ENCODE measurements at regions not wholly inside any gene's neighbourhood (a gene's known extent, or its start where the extent isn't known, plus 50 kb on each side); places are given as distances from the start of the nearest gene placed in this dataset.

DNA sequence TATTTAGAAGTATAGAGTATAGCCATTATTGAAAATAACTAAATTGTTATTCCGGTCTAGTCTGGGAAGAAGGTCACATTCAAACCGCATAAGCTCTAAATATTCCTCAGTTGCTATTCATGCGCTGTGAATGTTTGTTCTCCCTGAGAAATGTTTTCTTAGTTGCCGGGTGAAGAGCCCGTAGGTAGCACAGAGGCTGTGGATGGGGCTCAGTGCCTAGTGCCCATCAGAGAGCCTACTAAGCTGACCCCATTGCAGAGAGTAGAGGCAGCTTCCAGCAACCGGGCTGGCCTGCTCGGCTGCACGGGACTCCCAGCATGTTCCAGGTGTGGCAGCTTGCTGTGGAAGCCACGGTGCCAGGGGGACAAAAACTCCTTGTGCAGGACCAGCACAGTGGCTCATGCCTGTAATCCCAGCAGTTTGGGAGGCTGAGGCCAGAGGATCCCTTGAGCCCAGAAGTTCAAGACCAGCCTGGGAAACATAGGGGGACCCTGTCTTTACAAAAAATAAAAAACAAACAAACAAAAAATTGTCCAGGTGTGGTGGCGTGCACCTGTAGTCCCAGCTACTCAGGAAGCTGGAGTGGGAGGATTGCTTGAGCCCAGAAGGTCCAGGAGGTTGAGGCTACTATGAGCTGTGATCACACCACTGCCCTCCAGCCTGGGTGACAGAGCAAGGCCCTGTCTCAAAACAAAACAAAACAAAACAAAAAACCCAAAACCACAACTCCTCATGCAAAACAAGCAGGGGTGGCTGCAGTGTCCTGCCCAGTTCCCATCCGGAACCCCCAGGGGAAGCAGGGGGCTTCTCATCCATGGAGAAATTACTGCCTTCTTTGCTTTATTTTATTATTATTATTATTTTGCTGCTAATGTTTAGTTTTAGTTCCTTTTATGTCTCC is 82.5 kb downstream of the KCTD15 start:
- ChIA-PET CTCF (interaction anchor here (1.0 to 1.6 kb wide), 2 partner anchors 84 to 101 kb away, joined by 3 to 5 read pairs; no protein-coding TSS in a partner anchor), POLR2A (no interaction called here)
- Mint-ChIP-seq H3K36me3 (no peaks in the 10 kb centered on the region), H3K9me3 (no peaks in the 10 kb centered on the region), H3K4me1 (peaks cover 47% of the 10 kb centered on the region), H3K27ac (no peak overlapping the region), H3K27me3 (ENCODE audit: low read depth) (no peaks in the 10 kb centered on the region), H3K4me3 (no peak overlapping the region)
- TF ChIP-seq, protein P1, sequence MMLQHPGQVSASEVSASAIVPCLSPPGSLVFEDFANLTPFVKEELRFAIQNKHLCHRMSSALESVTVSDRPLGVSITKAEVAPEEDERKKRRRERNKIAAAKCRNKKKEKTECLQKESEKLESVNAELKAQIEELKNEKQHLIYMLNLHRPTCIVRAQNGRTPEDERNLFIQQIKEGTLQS (CRISPR knock-in tag; conservative IDR thresholded peaks at IDR 0.05) = no peak
- TF ChIP-seq, protein P2, sequence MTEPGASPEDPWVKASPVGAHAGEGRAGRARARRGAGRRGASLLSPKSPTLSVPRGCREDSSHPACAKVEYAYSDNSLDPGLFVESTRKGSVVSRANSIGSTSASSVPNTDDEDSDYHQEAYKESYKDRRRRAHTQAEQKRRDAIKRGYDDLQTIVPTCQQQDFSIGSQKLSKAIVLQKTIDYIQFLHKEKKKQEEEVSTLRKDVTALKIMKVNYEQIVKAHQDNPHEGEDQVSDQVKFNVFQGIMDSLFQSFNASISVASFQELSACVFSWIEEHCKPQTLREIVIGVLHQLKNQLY (CRISPR knock-in tag; IDR thresholded peaks at IDR 0.05) = no peak
- TF ChIP-seq, protein P3, sequence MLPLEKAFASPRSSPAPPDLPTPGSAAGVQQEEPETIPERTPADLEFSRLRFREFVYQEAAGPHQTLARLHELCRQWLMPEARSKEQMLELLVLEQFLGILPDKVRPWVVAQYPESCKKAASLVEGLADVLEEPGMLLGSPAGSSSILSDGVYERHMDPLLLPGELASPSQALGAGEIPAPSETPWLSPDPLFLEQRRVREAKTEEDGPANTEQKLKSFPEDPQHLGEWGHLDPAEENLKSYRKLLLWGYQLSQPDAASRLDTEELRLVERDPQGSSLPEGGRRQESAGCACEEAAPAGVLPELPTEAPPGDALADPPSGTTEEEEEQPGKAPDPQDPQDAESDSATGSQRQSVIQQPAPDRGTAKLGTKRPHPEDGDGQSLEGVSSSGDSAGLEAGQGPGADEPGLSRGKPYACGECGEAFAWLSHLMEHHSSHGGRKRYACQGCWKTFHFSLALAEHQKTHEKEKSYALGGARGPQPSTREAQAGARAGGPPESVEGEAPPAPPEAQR (CRISPR knock-in tag; IDR thresholded peaks at IDR 0.05) = no peak
- TF ChIP-seq, protein P4, sequence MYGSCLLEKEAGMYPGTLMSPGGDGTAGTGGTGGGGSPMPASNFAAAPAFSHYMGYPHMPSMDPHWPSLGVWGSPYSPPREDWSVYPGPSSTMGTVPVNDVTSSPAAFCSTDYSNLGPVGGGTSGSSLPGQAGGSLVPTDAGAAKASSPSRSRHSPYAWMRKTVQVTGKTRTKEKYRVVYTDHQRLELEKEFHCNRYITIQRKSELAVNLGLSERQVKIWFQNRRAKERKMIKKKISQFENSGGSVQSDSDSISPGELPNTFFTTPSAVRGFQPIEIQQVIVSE (CRISPR knock-in tag; IDR thresholded peaks at IDR 0.05; ENCODE audit: borderline replicate concordance) = no peak
- TF ChIP-seq NFE2L1 (CRISPR knock-in tag; IDR thresholded peaks at IDR 0.05) = no peak
- TF ChIP-seq ELF4 (CRISPR knock-in tag; IDR thresholded peaks at IDR 0.05; ENCODE audit: low read depth) = no peak
- no peak for TF ChIP-seq ZNF121 (CRISPR knock-in tag; IDR thresholded peaks at IDR 0.05)
- ATAC-seq (no peak), DNase-seq (ENCODE audit: low spot score) (no peak)

DNA sequence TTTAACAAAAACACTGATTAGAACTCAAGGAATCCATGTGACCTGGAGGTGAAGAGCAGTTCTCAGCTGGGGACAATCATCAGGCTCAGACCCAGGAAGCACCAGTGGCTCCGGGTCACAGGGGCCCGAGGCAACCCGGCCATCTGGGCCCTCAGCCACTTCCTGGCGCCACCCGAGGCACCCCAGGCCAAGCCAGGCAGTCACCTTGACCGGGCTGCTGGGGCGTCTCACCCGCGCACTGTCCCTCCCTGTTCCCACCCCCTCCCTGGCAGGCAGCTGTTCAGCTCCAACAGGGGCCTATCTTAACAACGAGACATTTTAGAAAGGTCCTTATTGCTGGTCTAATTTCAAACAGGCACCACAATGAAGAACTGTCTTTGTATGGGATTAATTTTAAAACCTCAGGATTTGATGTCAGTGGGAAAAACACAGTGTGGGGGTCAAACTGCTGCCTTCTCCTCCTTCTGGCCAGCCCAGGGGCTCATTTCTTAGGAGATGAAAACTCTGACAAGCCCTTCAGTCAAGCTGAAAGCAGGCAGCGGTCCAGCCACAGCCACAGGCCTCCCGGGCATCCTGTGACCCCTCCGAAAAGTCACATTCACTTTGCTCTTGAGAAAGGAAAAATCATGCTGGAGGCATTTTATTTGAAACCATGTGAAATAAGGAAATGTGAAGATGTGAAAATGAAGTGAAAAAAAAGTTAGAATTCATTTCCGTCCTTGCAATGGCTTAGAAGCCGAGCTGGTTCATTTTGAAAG is 83.3 kb downstream of the KCTD15 start:
- no peak for TF ChIP-seq NFATC4 (CRISPR knock-in tag; IDR thresholded peaks at IDR 0.05)
- TF ChIP-seq, protein P5, sequence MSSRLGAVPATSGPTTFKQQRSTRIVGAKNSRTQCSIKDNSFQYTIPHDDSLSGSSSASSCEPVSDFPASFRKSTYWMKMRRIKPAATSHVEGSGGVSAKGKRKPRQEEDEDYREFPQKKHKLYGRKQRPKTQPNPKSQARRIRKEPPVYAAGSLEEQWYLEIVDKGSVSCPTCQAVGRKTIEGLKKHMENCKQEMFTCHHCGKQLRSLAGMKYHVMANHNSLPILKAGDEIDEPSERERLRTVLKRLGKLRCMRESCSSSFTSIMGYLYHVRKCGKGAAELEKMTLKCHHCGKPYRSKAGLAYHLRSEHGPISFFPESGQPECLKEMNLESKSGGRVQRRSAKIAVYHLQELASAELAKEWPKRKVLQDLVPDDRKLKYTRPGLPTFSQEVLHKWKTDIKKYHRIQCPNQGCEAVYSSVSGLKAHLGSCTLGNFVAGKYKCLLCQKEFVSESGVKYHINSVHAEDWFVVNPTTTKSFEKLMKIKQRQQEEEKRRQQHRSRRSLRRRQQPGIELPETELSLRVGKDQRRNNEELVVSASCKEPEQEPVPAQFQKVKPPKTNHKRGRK (CRISPR knock-in tag; IDR thresholded peaks at IDR 0.05; ENCODE audit: borderline replicate concordance) = no peak
- no peak for TF ChIP-seq GTF2I (CRISPR knock-in tag; conservative IDR thresholded peaks at IDR 0.05)
- no peak for TF ChIP-seq ZNF121 (CRISPR knock-in tag; IDR thresholded peaks at IDR 0.05)
- TF ChIP-seq ATF1 (CRISPR knock-in tag; IDR thresholded peaks at IDR 0.05) = no peak
- TF ChIP-seq TP53 (CRISPR knock-in tag; IDR thresholded peaks at IDR 0.05) = no peak
- TF ChIP-seq ZNF423 (CRISPR knock-in tag; IDR thresholded peaks at IDR 0.05) = no peak
- TF ChIP-seq, protein P6, sequence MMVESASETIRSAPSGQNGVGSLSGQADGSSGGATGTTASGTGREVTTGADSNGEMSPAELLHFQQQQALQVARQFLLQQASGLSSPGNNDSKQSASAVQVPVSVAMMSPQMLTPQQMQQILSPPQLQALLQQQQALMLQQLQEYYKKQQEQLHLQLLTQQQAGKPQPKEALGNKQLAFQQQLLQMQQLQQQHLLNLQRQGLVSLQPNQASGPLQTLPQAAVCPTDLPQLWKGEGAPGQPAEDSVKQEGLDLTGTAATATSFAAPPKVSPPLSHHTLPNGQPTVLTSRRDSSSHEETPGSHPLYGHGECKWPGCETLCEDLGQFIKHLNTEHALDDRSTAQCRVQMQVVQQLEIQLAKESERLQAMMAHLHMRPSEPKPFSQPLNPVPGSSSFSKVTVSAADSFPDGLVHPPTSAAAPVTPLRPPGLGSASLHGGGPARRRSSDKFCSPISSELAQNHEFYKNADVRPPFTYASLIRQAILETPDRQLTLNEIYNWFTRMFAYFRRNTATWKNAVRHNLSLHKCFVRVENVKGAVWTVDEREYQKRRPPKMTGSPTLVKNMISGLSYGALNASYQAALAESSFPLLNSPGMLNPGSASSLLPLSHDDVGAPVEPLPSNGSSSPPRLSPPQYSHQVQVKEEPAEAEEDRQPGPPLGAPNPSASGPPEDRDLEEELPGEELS (CRISPR knock-in tag; IDR thresholded peaks at IDR 0.05) = no peak
- no peak for TF ChIP-seq SMAD3 (CRISPR knock-in tag; IDR thresholded peaks at IDR 0.05; ENCODE audit: borderline replicate concordance)
- no peak for TF ChIP-seq ZNF232 (CRISPR knock-in tag; IDR thresholded peaks at IDR 0.05)
- Mint-ChIP-seq H3K4me1 (peaks cover 56% of the 10 kb centered on the region), H3K4me3 (no peak overlapping the region), H3K27ac (no peak overlapping the region), H3K9me3 (no peaks in the 10 kb centered on the region), H3K27me3 (ENCODE audit: low read depth) (no peaks in the 10 kb centered on the region), H3K36me3 (no peaks in the 10 kb centered on the region)
- CTCF ChIA-PET = interaction anchor here (1.0 to 1.6 kb wide), 2 partner anchors 85 to 102 kb away, joined by 3 to 5 read pairs; no protein-coding TSS in a partner anchor
- ATAC-seq (0 out of 2 replicates have a peak, but pooled peaks have one; percentile 5), DNase-seq (ENCODE audit: low spot score) (peak; percentile 24)
- POLR2A ChIA-PET = no interaction called here
